ENCODE measurements at regions not wholly inside any gene's neighbourhood (a gene's known extent, or its start where the extent isn't known, plus 50 kb on each side); places are given as distances from the start of the nearest gene placed in this dataset.

DNA sequence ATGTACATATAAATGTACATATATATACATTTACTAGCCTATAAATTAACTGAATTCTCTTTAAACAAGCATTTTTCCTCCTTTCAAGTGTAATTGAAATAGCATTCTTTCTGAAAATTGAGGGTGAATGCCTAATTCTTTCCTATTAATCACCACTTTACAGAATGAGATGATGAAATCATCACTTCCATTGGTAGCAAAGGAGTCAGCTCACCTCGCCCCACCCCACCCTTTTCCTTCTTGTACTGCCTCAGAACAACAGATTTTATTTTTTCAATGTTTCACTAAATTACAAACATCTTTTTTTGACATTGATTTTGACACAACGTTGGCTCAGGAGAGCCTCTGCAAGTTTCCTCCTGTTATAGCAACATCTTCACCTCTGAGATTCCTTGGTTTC lies 181.9 kb upstream of the CDH7 start:
- TF ChIP-seq, protein P1, sequence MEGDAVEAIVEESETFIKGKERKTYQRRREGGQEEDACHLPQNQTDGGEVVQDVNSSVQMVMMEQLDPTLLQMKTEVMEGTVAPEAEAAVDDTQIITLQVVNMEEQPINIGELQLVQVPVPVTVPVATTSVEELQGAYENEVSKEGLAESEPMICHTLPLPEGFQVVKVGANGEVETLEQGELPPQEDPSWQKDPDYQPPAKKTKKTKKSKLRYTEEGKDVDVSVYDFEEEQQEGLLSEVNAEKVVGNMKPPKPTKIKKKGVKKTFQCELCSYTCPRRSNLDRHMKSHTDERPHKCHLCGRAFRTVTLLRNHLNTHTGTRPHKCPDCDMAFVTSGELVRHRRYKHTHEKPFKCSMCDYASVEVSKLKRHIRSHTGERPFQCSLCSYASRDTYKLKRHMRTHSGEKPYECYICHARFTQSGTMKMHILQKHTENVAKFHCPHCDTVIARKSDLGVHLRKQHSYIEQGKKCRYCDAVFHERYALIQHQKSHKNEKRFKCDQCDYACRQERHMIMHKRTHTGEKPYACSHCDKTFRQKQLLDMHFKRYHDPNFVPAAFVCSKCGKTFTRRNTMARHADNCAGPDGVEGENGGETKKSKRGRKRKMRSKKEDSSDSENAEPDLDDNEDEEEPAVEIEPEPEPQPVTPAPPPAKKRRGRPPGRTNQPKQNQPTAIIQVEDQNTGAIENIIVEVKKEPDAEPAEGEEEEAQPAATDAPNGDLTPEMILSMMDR (IDR thresholded peaks at IDR 0.05; ENCODE audit: insufficient read depth, low read depth, low read length), result no peak
- Histone ChIP-seq H3K36me3 (ENCODE audit: control insufficient read depth, insufficient read depth, low read length) (no peaks in the 10 kb centered on the region), H3K4me3 (ENCODE audit: low read depth, low read length) (no peak overlapping the region), H3K27me3 (ENCODE audit: control insufficient read depth, insufficient read depth, low read length) (no peaks in the 10 kb centered on the region)
- no peak for DNase-seq (ENCODE audit: low read depth)
- ChIA-PET POLR2A (no interaction called here), CTCF (no interaction called here)

DNA sequence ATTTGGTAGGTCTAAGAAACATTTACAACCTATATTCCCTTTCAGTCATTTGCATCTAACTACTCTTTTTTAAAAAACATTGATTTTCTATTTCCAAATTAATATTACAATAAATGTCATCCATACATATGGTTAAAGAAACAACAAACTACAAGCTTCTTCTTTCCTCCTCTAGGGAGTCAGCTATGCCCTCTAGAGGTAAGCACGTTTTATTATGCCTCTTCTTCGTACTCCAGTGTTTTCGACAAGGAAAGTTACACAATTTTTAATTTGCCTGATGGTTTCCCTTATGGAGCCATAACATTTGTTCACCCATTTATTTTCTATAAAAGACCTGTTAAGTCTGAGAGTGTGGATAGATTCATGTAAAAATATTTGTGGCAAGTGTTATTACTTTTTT lies 183.4 kb upstream of the CDH7 start:
- Histone ChIP-seq H3K36me3 (ENCODE audit: control insufficient read depth, insufficient read depth, low read length) (no peaks in the 10 kb centered on the region), H3K4me3 (ENCODE audit: low read depth, low read length) (no peak overlapping the region), H3K27me3 (ENCODE audit: control insufficient read depth, insufficient read depth, low read length) (no peaks in the 10 kb centered on the region)
- DNase-seq (ENCODE audit: low read depth), result no peak
- TF ChIP-seq, protein P1 (IDR thresholded peaks at IDR 0.05; ENCODE audit: insufficient read depth, low read depth, low read length), result no peak
- ChIA-PET CTCF (no interaction called here), POLR2A (no interaction called here)

DNA sequence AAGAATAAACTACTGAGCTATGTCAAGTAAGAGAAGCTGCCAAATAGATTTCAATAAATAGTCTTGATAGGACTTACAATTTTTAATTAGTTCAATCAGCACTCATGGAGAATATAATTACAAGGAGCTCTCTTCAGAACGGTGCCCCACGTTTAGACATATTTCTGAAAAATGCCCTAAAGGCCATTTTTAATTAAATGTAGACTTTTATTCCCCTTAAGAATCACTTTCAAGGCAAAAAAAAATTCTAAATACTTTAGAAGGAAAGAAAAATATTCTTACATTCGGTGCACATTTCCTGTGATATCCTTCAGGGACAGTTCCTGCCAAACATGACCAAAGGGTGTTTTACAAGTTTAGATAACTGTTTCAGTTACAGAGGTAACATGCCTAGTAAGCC lies 202.5 kb upstream of the CDH7 start:
- Histone ChIP-seq H3K4me3 (ENCODE audit: low read depth, low read length) (no peak overlapping the region), H3K27me3 (ENCODE audit: control insufficient read depth, insufficient read depth, low read length) (no peaks in the 10 kb centered on the region), H3K36me3 (ENCODE audit: control insufficient read depth, insufficient read depth, low read length) (no peaks in the 10 kb centered on the region)
- DNase-seq (ENCODE audit: low read depth), result no peak
- TF ChIP-seq, protein P1 (IDR thresholded peaks at IDR 0.05; ENCODE audit: insufficient read depth, low read depth, low read length), result no peak
- ChIA-PET CTCF (no interaction called here), POLR2A (no interaction called here)

DNA sequence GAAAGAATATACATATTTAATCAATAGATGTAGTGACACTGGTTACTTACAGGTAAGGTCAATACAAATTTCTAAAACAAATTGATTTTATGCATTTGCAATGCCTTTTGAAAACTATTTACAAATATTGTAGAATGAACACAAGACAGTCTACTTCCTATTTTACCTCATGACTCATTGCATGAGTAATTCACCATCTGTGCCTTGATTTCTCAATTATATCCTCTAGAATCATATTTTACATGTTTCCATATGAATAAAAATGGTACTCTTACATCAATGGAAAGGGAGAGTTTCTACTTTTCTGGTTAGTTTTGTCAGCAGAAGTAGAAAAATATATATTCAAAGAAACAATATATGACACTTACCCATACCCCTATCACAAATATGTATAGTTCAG lies 203.8 kb upstream of the CDH7 start:
- Histone ChIP-seq H3K27me3 (ENCODE audit: control insufficient read depth, insufficient read depth, low read length) (no peaks in the 10 kb centered on the region), H3K36me3 (ENCODE audit: control insufficient read depth, insufficient read depth, low read length) (no peaks in the 10 kb centered on the region), H3K4me3 (ENCODE audit: low read depth, low read length) (no peak overlapping the region)
- POLR2A ChIA-PET, result no interaction called here
- CTCF ChIA-PET, result no interaction called here
- no peak for DNase-seq (ENCODE audit: low read depth)
- TF ChIP-seq, protein P1 (IDR thresholded peaks at IDR 0.05; ENCODE audit: insufficient read depth, low read depth, low read length), result no peak

DNA sequence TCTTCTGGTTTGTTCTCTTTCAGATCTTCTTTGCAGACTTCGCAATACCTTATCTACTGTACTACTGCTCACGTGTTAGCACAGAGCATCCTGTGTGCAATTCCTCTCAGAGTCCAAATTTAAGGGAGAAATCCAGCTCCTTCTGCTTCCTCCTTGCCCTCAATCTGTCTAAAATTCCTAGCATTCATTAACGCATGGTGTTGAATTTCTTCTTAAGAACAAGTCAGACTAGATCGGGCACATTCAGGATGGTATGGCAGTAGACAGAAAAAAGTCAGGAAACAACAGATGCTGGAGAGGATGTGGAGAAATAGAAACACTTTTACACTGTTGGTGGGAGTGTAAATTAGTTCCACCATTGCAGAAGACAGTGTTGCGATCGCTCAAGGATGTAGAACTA lies 206.1 kb upstream of the CDH7 start:
- Histone ChIP-seq H3K27me3 (ENCODE audit: control insufficient read depth, insufficient read depth, low read length) (no peaks in the 10 kb centered on the region), H3K36me3 (ENCODE audit: control insufficient read depth, insufficient read depth, low read length) (no peaks in the 10 kb centered on the region), H3K4me3 (ENCODE audit: low read depth, low read length) (no peak overlapping the region)
- ChIA-PET POLR2A (no interaction called here), CTCF (no interaction called here)
- TF ChIP-seq, protein P1 (IDR thresholded peaks at IDR 0.05; ENCODE audit: insufficient read depth, low read depth, low read length), result no peak
- no peak for DNase-seq (ENCODE audit: low read depth)
